HG03103 (cell line): ENCODE measurements at regions not wholly inside any gene's neighbourhood (a gene's known extent, or its start where the extent isn't known, plus 50 kb on each side); places are given as distances from the start of the nearest gene placed in this dataset.

Experiments used
- ATAC-seq: cut with Tn5 transposase; IDR thresholded peaks from one replicate; pipeline ENCODE4 v1.9.1; 2021; ENCODE audit warnings: low read depth; ENCODE audit not compliant: unreplicated experiment

- ATAC-seq = no peak
Observed at GRCh38 chr10:59108886-59109288, 67.6 kb upstream of the PHYHIPL start.

- ATAC-seq = no peak
Observed at GRCh38 chr10:59109826-59110225, 66.6 kb upstream of the PHYHIPL start.

DNA sequence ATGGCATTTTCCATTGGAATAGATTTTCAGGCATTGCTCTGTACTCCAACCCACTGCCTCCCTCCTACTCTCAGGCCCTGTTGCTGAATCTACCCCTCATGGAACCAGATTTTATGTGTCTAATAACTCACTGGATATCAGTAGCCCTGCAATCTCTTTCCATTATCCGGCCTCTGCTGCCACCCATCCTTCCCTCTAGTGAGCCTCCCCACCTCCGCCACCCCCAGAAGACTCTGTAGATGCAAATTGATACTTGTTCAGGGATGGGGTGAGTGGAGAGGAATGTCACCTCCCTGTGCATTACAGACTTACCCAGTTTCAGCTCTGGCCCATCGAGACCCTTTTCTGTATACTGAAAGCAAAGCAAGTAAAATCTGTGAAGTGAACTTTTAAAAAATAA, 52.3 kb upstream of the PHYHIPL start:
- ATAC-seq = no peak

GRCh38 chr10:59125666-59126065, 50.8 kb upstream of the PHYHIPL start:
- ATAC-seq = no peak

DNA sequence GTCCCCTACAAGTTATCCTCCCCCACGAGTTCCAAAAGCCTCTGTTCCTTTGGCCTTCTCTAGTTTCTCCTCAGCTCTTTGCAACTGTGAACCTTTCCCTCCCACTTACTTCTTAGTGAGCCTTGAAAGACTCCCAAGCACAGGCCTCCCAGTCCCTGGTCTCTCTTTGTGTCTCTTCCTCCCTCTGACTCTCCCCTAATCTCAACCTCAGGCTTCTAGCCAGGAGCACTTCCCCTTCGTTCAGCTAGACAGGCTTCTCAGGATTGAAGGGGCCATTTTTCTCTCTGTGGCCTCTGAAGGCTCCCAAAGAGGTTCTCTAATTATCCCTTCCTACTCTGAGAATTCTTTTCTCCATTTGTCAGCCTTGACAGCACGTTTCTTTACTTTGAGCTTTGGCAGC, 50.2 kb upstream of the PHYHIPL start:
- ATAC-seq = no peak
